ENCODE measurements at regions not wholly inside any gene's neighbourhood (a gene's known extent, or its start where the extent isn't known, plus 50 kb on each side); places are given as distances from the start of the nearest gene placed in this dataset.

DNA sequence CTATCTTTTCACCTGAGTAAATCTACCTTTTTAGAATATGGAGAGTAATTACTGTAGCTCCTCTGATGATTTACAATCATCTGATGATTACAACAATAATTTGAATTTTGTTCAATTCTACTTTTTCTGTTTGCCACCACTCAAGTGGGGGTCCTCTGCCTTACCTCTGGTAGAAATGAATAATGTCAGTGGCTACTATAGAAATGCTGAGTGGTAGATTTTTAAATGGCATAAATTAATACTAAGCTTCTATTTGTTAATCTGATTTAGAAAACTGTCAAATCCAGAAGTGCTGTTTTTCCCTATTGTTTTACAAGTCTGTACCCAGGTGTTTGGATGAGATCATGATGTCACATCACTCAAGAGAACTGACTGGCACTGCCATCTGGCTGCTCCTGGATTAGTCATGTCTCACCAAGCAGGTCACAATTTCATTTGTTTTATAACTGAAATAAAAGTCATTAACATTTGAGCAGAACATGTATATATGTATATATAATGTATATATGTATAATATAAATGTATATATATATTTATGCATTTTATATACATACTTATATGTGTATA lies 494.8 kb downstream of the TBC1D4 start:
- Histone ChIP-seq H3K4me2 (no peak overlapping the region), H3K4me1 (ENCODE audit: insufficient read depth) (no peaks in the 10 kb centered on the region), H3K4me3 (no peak overlapping the region), H3K9me2 (replicated peaks; ENCODE audit: insufficient read depth) (no peaks in the 10 kb centered on the region), H3K27me3 (no peaks in the 10 kb centered on the region), H3K36me3 (replicated peaks; ENCODE audit: insufficient read depth, low read depth) (no peaks in the 10 kb centered on the region), H2AFZ (no peak overlapping the region), H4K20me1 (ENCODE audit: insufficient read depth, poor library complexity, severe bottlenecking) (no peaks in the 10 kb centered on the region), H3K9me3 (ENCODE audit: low read depth) (no peaks in the 10 kb centered on the region), H3K79me2 (no peaks in the 10 kb centered on the region), H3K27ac (no peak overlapping the region)
- DNase-seq (ENCODE audit: low spot score) = no peak
- TF ChIP-seq EZH2 (IDR thresholded peaks at IDR 0.05; ENCODE audit: borderline replicate concordance) = no peak
- TF ChIP-seq, protein P1, sequence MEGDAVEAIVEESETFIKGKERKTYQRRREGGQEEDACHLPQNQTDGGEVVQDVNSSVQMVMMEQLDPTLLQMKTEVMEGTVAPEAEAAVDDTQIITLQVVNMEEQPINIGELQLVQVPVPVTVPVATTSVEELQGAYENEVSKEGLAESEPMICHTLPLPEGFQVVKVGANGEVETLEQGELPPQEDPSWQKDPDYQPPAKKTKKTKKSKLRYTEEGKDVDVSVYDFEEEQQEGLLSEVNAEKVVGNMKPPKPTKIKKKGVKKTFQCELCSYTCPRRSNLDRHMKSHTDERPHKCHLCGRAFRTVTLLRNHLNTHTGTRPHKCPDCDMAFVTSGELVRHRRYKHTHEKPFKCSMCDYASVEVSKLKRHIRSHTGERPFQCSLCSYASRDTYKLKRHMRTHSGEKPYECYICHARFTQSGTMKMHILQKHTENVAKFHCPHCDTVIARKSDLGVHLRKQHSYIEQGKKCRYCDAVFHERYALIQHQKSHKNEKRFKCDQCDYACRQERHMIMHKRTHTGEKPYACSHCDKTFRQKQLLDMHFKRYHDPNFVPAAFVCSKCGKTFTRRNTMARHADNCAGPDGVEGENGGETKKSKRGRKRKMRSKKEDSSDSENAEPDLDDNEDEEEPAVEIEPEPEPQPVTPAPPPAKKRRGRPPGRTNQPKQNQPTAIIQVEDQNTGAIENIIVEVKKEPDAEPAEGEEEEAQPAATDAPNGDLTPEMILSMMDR (IDR thresholded peaks at IDR 0.05; ENCODE audit: poor library complexity) = no peak
- TF ChIP-seq EZH2phosphoT487 (IDR thresholded peaks at IDR 0.05; ENCODE audit: low read depth, severe bottlenecking, unreplicated experiment) = no peak

DNA sequence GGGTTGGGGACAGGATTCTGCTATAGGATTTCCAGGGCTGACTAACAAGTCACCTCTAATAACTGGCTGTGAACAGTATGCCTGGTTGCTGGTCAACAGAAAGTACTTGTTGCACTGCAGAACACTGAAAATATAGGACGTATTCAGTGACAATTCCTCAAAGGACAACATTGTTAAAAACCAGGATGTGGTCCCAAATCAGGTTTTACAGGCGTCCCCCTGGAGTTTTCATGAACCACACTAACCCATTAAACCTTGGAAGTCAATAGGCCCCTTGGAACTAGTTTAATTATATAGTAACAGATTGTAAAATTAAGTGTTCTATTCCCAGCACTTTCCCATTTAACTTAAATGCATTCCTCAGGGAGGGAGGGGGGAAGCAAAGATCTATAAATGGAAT lies 495.4 kb downstream of the TBC1D4 start:
- Histone ChIP-seq H3K36me3 (replicated peaks; ENCODE audit: insufficient read depth, low read depth) (no peaks in the 10 kb centered on the region), H4K20me1 (ENCODE audit: insufficient read depth, poor library complexity, severe bottlenecking) (no peaks in the 10 kb centered on the region), H3K79me2 (no peaks in the 10 kb centered on the region), H3K4me3 (no peak overlapping the region), H3K27me3 (no peaks in the 10 kb centered on the region), H3K9me3 (ENCODE audit: low read depth) (no peaks in the 10 kb centered on the region), H3K9me2 (replicated peaks; ENCODE audit: insufficient read depth) (no peaks in the 10 kb centered on the region), H3K27ac (no peak overlapping the region), H3K4me1 (ENCODE audit: insufficient read depth) (no peaks in the 10 kb centered on the region), H2AFZ (no peak overlapping the region), H3K4me2 (no peak overlapping the region)
- no peak for DNase-seq (ENCODE audit: low spot score)
- TF ChIP-seq EZH2phosphoT487 (IDR thresholded peaks at IDR 0.05; ENCODE audit: low read depth, severe bottlenecking, unreplicated experiment) (no peak), EZH2 (IDR thresholded peaks at IDR 0.05; ENCODE audit: borderline replicate concordance) (no peak)
- WGBS (ENCODE audit: low lambda C conversion rate, missing lambda C conversion rate) = 39% methylated on average over 2 of the region's 2 CpGs

DNA sequence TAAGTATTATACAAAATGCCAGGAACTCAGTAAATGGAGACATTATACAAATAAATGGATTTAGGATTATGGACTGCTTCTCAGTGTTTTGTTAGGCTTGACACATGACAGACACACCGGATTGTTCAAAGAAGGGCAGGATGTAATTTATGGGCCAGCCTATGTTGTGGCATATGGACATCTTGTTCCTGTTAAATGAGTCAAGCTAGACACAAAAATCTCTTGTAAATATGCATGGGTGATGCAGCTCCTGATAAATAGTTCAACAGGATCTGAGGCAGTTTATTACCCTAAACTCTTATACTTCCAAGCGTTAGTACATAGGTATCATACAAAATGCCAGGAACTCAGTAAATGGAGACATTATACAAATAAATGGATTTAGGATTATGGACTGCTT lies 502.3 kb downstream of the TBC1D4 start:
- no peak for TF ChIP-seq EZH2phosphoT487 (IDR thresholded peaks at IDR 0.05; ENCODE audit: low read depth, severe bottlenecking, unreplicated experiment)
- no peaks in the 10 kb centered on the region for H3K9me3 ChIP-seq (ENCODE audit: low read depth)
- DNase-seq (ENCODE audit: low spot score) = no peak
- no peaks in the 10 kb centered on the region for H3K36me3 ChIP-seq (replicated peaks; ENCODE audit: insufficient read depth, low read depth)
- no peaks in the 10 kb centered on the region for H4K20me1 ChIP-seq (ENCODE audit: insufficient read depth, poor library complexity, severe bottlenecking)
- H3K79me2 ChIP-seq = no peaks in the 10 kb centered on the region
- H3K27me3 ChIP-seq = peaks cover 3% of the 10 kb centered on the region
- no peaks in the 10 kb centered on the region for H3K9me2 ChIP-seq (replicated peaks; ENCODE audit: insufficient read depth)
- WGBS (ENCODE audit: low lambda C conversion rate, missing lambda C conversion rate) = 37% methylated on average over 2 of the region's 2 CpGs
- H3K4me2 ChIP-seq = no peak overlapping the region
- no peak overlapping the region for H2AFZ ChIP-seq
- no peaks in the 10 kb centered on the region for H3K4me1 ChIP-seq (ENCODE audit: insufficient read depth)
- no peak overlapping the region for H3K4me3 ChIP-seq
- H3K27ac ChIP-seq = no peak overlapping the region

DNA sequence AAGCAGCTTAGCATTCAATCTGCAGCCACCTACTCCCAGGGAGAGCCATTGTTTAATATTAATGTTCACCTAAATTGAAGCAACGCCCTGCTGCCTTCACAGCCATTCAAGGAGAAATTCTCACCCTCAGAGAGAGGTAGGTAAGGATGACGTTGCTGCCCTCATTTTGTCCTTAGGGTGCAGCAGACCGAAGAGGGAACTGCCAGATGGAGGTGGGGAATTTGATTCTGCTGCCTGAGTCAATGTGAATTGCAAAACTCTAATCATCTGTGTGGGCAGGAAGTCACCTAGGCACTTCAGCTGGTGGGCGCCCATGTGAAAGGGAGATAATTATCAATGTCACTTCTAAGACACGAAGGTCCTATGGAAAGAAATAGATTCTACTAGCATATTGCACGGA lies 503.4 kb downstream of the TBC1D4 start:
- Histone ChIP-seq H3K27me3 (peaks cover 3% of the 10 kb centered on the region), H3K9me3 (ENCODE audit: low read depth) (no peaks in the 10 kb centered on the region), H4K20me1 (ENCODE audit: insufficient read depth, poor library complexity, severe bottlenecking) (no peaks in the 10 kb centered on the region), H3K27ac (no peak overlapping the region), H3K36me3 (replicated peaks; ENCODE audit: insufficient read depth, low read depth) (no peaks in the 10 kb centered on the region), H3K9me2 (replicated peaks; ENCODE audit: insufficient read depth) (no peaks in the 10 kb centered on the region), H2AFZ (no peak overlapping the region), H3K79me2 (no peaks in the 10 kb centered on the region), H3K4me1 (ENCODE audit: insufficient read depth) (no peaks in the 10 kb centered on the region), H3K4me3 (no peak overlapping the region), H3K4me2 (no peak overlapping the region)
- 74% methylated on average over 6 of the region's 6 CpGs for WGBS (ENCODE audit: low lambda C conversion rate, missing lambda C conversion rate)
- TF ChIP-seq EZH2 (IDR thresholded peaks at IDR 0.05; ENCODE audit: borderline replicate concordance) = no peak
- TF ChIP-seq, protein P1 (IDR thresholded peaks at IDR 0.05; ENCODE audit: poor library complexity) = no peak
- TF ChIP-seq EZH2phosphoT487 (IDR thresholded peaks at IDR 0.05; ENCODE audit: low read depth, severe bottlenecking, unreplicated experiment) = no peak
- DNase-seq (ENCODE audit: low spot score) = no peak
